ENCODE measurements at regions not wholly inside any gene's neighbourhood (a gene's known extent, or its start where the extent isn't known, plus 50 kb on each side); places are given as distances from the start of the nearest gene placed in this dataset.

- Mint-ChIP-seq H3K9me3 (ENCODE audit: unreplicated experiment) (no peaks in the 10 kb centered on the region), H3K36me3 (ENCODE audit: insufficient read depth, unreplicated experiment) (no peaks in the 10 kb centered on the region), H3K4me3 (ENCODE audit: unreplicated experiment) (no peak overlapping the region), H3K4me1 (ENCODE audit: insufficient read depth, unreplicated experiment) (no peaks in the 10 kb centered on the region), H3K27me3 (ENCODE audit: insufficient read depth, unreplicated experiment) (peaks cover 9% of the 10 kb centered on the region), H3K27ac (ENCODE audit: low read depth, unreplicated experiment) (no peak overlapping the region)
- intact Hi-C loops (cut with micrococcal nuclease): no loop called here
- ChIA-PET POLR2A (no interaction called here), CTCF (no interaction called here)
- peak; percentile 5 for DNase-seq (ENCODE audit: unreplicated experiment)
- TF ChIP-seq CTCF (IDR thresholded peaks at IDR 0.05; ENCODE audit: unreplicated experiment): no peak
- BruUV-seq (replicated peaks): no TSS peak
Observed at GRCh38 chr13:72341904-72342303, 385.5 kb downstream of the MZT1 start.

DNA sequence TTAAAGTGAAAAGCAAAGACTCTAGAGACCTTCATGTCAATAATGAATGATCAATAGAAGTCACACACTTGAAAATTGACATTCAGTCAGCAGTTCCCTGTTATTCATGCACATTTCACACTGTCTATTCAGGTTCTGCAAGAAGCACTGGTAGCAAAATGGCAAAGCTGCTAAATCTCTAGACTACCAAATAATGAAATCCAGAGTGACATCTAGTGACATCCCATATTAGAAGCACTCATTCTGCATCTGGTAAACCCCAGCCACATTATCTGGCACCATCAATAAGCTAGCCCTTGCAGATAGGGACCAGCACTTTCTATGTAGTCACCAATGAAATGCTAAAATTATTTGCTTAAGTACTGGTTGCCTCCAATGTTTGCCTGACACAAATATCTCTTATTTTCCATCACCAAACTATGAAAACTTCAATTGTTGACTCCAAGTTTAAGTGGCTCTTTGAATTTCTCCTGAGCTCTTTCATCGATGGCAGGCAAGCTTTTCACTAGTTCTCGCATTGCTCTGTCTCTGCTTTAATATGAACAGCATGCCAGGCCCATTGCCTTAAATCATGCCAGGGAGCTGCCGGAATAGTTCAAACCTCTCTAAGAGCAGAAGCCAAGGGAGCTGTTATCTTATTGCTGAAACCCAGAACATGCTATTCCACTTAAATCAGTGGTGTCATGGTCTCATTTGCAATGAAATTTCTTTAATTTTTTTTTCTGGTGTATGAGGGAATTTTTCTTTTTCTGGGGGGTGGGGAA is 409.9 kb downstream of the MZT1 start:
- CTCF ChIA-PET: interaction anchor here (0.7 to 1.3 kb wide), 2 partner anchors 249 to 798 kb away, joined by 3 read pairs; no protein-coding TSS in a partner anchor

GRCh38 chr13:72316716-72317115 is 410.7 kb downstream of the MZT1 start:
- no peak for DNase-seq (ENCODE audit: unreplicated experiment)
- no peaks in the 10 kb centered on the region for H3K4me1 Mint-ChIP-seq (ENCODE audit: insufficient read depth, unreplicated experiment)
- TF ChIP-seq CTCF (IDR thresholded peaks at IDR 0.05; ENCODE audit: unreplicated experiment): no peak
- H3K36me3 Mint-ChIP-seq (ENCODE audit: insufficient read depth, unreplicated experiment): no peaks in the 10 kb centered on the region
- no TSS peak for BruUV-seq (replicated peaks)
- H3K27me3 Mint-ChIP-seq (ENCODE audit: insufficient read depth, unreplicated experiment): peaks cover 31% of the 10 kb centered on the region
- no peaks in the 10 kb centered on the region for H3K9me3 Mint-ChIP-seq (ENCODE audit: unreplicated experiment)
- intact Hi-C loops (cut with micrococcal nuclease): no loop called here
- H3K4me3 Mint-ChIP-seq (ENCODE audit: unreplicated experiment): no peak overlapping the region
- H3K27ac Mint-ChIP-seq (ENCODE audit: low read depth, unreplicated experiment): no peak overlapping the region
- CTCF ChIA-PET: no interaction called here
- POLR2A ChIA-PET: no interaction called here

More for the DNA sequence above, 409.9 kb downstream of the MZT1 start:
- Mint-ChIP-seq H3K27ac (ENCODE audit: low read depth, unreplicated experiment) (no peak overlapping the region), H3K9me3 (ENCODE audit: unreplicated experiment) (no peaks in the 10 kb centered on the region), H3K4me1 (ENCODE audit: insufficient read depth, unreplicated experiment) (no peaks in the 10 kb centered on the region), H3K4me3 (ENCODE audit: unreplicated experiment) (no peak overlapping the region), H3K27me3 (ENCODE audit: insufficient read depth, unreplicated experiment) (peaks cover 30% of the 10 kb centered on the region), H3K36me3 (ENCODE audit: insufficient read depth, unreplicated experiment) (no peaks in the 10 kb centered on the region)
- intact Hi-C loops (cut with micrococcal nuclease): no loop called here
- no peak for TF ChIP-seq CTCF (IDR thresholded peaks at IDR 0.05; ENCODE audit: unreplicated experiment)
- POLR2A ChIA-PET: no interaction called here
- BruUV-seq (replicated peaks): no TSS peak
- no peak for DNase-seq (ENCODE audit: unreplicated experiment)

DNA sequence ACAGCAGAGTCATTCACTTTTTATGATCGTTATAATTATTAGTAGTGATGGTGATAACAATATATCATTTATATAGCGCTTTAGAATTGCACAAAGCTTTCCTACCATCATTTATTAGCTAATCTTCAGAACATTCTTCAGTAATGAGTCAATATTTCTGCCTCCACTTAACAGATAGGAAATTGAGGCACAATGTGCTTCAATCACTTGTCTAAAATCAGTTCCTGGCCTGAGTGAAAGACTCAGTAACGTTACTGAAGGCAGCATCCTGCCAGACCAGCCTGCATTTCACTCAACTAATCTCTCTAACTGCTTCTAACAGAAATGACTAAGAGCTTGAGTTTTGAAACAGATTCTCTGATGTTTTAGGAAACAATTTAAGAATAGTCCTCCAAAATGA is 412.1 kb downstream of the MZT1 start:
- intact Hi-C loops (cut with micrococcal nuclease): no loop called here
- Mint-ChIP-seq H3K9me3 (ENCODE audit: unreplicated experiment) (no peaks in the 10 kb centered on the region), H3K4me3 (ENCODE audit: unreplicated experiment) (no peak overlapping the region), H3K27me3 (ENCODE audit: insufficient read depth, unreplicated experiment) (peaks cover 42% of the 10 kb centered on the region), H3K36me3 (ENCODE audit: insufficient read depth, unreplicated experiment) (no peaks in the 10 kb centered on the region), H3K4me1 (ENCODE audit: insufficient read depth, unreplicated experiment) (no peaks in the 10 kb centered on the region), H3K27ac (ENCODE audit: low read depth, unreplicated experiment) (no peak overlapping the region)
- ChIA-PET POLR2A (no interaction called here), CTCF (no interaction called here)
- no peak for TF ChIP-seq CTCF (IDR thresholded peaks at IDR 0.05; ENCODE audit: unreplicated experiment)
- DNase-seq (ENCODE audit: unreplicated experiment): no peak
- no TSS peak for BruUV-seq (replicated peaks)

All from MCF 10A (cell line).